Neural progenitor cell (in vitro differentiated cells): ENCODE measurements at regions not wholly inside any gene's neighbourhood (a gene's known extent, or its start where the extent isn't known, plus 50 kb on each side); places are given as distances from the start of the nearest gene placed in this dataset.

Experiments
- EZH2 ChIP-seq: fragments of 200-600 bp; sonication (generic); IDR thresholded peaks from 2 replicates; pipeline ENCODE4 v1.6.1; 2017; ENCODE audit warnings: antibody characterized with exemption, mild to moderate bottlenecking, moderate library complexity
- TF ChIP-seq, protein P1 (sequence below): fragments of 200-600 bp; sonication (generic); IDR thresholded peaks from 2 replicates; pipeline ENCODE4 v1.5.1; 2017; ENCODE audit warnings: antibody characterized with exemption, mild to moderate bottlenecking

GRCh38 chr3:116897382-116897781 is 187.8 kb downstream of the TUSC7 start:
- TF ChIP-seq, protein P1, sequence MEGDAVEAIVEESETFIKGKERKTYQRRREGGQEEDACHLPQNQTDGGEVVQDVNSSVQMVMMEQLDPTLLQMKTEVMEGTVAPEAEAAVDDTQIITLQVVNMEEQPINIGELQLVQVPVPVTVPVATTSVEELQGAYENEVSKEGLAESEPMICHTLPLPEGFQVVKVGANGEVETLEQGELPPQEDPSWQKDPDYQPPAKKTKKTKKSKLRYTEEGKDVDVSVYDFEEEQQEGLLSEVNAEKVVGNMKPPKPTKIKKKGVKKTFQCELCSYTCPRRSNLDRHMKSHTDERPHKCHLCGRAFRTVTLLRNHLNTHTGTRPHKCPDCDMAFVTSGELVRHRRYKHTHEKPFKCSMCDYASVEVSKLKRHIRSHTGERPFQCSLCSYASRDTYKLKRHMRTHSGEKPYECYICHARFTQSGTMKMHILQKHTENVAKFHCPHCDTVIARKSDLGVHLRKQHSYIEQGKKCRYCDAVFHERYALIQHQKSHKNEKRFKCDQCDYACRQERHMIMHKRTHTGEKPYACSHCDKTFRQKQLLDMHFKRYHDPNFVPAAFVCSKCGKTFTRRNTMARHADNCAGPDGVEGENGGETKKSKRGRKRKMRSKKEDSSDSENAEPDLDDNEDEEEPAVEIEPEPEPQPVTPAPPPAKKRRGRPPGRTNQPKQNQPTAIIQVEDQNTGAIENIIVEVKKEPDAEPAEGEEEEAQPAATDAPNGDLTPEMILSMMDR: no peak
- TF ChIP-seq EZH2: no peak
